GM12865 (cell line): ENCODE measurements at regions not wholly inside any gene's neighbourhood (a gene's known extent, or its start where the extent isn't known, plus 50 kb on each side); places are given as distances from the start of the nearest gene placed in this dataset.

Experiments used
- DNase-seq: peaks from one replicate; pipeline ENCODE4 v3.0.0; 2010; ENCODE audit warnings: low read depth
- H3K4me3 ChIP-seq: 2 replicates; pipeline ENCODE4 v1.5.1; 2011; ENCODE audit warnings: mild to moderate bottlenecking, low read depth, low read length, control low read depth
- TF ChIP-seq, protein P1 (sequence below): IDR thresholded peaks from 2 replicates; pipeline ENCODE4 v1.5.1; 2011; ENCODE audit warnings: low read length, control low read depth, low read depth, inconsistent platforms; ENCODE audit not compliant: insufficient read depth; ENCODE audit errors: missing control alignments

DNA sequence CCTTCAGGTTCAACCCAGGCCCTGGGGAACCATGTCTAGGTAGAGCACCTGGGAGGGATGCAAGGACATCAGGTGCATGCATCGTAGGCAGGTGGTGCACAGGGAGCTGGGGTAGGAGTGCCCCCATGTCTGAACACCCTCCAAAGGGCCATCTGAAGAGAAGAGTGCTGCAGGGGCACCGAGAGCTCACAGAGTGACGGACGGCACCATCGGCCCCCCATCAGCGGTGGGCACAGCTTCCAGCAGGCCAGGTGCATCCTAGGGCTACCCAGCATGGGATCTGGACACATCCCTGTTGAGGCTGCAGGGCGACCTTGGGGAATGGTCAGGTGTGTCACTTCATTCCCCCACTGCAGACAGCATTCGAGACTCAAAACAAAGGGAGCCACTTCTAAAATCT, 138.3 kb upstream of the CDH4 start:
- no peak for DNase-seq
- TF ChIP-seq, protein P1, sequence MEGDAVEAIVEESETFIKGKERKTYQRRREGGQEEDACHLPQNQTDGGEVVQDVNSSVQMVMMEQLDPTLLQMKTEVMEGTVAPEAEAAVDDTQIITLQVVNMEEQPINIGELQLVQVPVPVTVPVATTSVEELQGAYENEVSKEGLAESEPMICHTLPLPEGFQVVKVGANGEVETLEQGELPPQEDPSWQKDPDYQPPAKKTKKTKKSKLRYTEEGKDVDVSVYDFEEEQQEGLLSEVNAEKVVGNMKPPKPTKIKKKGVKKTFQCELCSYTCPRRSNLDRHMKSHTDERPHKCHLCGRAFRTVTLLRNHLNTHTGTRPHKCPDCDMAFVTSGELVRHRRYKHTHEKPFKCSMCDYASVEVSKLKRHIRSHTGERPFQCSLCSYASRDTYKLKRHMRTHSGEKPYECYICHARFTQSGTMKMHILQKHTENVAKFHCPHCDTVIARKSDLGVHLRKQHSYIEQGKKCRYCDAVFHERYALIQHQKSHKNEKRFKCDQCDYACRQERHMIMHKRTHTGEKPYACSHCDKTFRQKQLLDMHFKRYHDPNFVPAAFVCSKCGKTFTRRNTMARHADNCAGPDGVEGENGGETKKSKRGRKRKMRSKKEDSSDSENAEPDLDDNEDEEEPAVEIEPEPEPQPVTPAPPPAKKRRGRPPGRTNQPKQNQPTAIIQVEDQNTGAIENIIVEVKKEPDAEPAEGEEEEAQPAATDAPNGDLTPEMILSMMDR: no peak
- H3K4me3 ChIP-seq: no peak overlapping the region

DNA sequence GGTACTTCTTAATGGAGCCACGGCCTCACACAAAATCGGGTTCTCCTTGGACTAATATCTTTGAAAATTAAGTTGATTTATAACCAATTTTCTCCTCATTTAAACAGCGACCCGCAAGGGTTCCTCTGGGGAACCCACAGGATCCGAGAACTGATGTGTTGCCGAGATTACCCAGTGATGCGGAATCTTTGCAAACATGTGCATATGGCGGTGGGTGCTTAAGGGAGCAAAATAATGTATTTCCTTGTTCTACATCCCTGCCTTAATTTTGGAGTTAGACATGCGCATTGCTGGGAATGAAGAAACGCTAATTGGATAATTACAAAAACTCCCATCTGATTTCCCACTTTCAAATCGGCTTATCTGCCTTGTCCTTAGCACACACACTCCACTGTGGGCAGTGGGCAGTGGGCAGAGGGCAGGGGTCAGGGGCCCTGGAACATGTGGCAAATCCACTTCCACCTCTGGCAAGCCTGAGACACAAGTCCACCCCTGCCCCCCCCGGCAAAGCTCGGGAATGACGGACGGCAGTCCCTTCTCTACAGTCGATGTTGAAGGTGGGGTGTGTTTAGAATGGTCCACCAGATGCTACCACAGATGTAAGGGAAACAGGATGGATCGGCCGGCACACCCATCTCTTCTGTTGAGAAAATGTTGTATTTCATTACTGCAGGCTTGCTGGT, 137.4 kb upstream of the CDH4 start:
- no peak overlapping the region for H3K4me3 ChIP-seq
- TF ChIP-seq, protein P1: no peak
- no peak for DNase-seq

DNA sequence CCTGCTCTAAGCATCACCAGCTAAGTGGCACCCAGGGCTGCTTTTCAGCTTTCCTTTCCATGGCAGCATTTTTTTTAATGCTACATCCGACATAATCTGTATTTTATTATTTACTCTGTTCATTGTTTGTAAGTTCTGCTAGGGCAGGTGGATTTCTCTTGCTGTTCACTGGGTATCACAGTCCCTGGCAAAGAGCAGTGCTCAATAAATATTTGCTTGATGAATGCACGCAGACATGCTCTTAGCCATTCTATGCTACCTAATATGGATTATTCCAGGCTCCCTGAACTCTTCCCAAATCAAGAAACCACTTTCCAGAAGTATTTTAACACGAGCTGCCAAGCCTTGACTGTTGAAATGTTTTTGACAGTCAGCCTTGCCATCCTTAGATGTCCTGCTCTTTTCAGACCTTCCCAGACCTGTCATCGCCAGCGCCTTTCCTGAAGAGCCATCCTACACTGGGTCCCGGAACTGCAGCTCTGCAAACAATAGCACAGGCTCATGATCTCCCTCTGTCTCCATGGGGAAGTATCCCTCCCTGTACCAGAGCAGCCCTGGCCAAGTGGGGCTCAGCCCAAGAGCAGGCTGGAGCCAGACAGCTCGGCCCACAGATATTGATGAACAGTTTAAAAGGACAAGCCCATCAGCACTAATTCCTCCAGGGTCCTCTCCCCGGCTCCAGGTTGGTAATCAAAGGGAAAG, 136.5 kb upstream of the CDH4 start:
- DNase-seq: no peak
- TF ChIP-seq, protein P1: no peak
- H3K4me3 ChIP-seq: no peak overlapping the region

DNA sequence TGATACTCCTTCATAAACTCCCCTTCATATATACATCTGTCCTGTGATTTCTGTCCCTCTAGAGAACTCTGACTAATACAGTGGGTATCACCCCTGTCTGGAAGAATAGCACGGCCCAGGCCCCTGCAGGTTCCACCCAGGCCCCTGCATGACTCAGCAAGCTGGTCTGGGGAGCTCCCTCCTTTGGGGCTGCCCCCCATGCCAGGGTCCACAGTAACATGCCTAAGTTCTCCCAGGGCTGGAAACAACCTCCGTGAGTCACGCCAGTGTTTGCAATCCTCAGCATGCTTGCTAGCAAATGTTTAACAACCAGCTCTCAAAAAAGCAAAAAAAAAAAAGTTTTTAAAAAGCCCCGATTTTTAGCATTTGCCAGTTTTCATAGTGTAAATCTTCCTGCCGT, 134.3 kb upstream of the CDH4 start:
- no peak overlapping the region for H3K4me3 ChIP-seq
- DNase-seq: no peak
- TF ChIP-seq, protein P1: no peak

DNA sequence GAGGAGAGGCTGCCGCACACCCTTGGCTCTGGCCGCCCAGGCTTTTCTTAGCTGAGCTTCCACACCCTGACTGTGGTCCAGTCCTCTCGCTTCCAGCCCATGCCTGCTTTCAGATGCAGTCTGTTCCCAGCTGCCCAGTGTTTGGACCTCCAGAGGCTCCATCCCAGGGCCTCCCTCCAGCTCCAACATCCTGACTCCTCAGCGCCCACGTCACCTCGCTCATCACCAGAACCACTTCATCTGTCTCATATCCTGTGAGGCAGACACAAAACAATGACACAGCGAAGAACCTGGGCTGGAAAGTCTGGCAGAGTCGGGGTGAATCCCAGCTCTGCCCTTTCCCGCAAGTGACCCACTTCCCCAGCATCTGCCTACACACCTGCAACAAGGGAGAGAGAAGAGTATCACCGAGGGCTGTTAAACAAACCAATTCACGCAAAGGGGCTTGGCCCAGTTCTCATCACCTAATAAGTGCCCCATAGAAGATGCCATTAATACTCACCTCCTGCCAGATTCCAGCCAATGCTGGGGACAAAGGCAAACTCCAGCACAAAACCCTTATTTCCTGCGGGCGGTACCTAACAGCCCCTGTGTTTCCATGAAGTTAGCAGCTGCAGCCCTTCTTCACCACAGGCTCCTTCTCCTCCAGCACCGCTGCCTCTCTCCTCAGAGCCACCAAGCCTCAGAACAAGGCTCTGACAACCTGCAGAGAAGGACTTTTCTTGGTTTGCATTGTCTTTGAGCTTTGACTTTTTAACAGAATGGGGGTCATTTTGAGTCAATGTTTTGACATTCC, 133.4 kb upstream of the CDH4 start:
- H3K4me3 ChIP-seq: no peak overlapping the region
- TF ChIP-seq, protein P1: no peak
- no peak for DNase-seq

DNA sequence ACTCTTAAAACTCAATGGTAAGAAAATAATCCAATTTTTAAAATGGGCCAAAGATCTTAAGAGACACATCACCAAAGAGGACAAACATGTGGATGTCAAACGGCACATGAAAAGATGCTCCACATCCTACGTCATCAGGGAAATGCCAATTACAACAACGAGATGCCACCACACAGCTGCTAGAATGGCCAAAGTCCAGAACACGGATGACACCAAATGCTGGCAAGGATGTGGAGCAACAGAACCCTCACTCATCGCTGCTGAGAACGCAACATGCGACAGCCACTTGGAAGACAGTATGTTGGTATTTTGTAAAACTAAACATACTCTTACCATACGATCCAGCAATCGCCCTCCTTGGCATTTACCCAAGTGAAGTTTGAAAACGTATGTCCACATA, 132.8 kb upstream of the CDH4 start:
- TF ChIP-seq, protein P1: no peak
- no peak overlapping the region for H3K4me3 ChIP-seq
- DNase-seq: no peak
